ENCODE measurements at regions not wholly inside any gene's neighbourhood (a gene's known extent, or its start where the extent isn't known, plus 50 kb on each side); places are given as distances from the start of the nearest gene placed in this dataset.

- Mint-ChIP-seq H3K27me3 (no peaks in the 10 kb centered on the region), H3K36me3 (peaks cover 0 to 2% (median 0%) of the 10 kb centered on the region in 5 donors), H3K4me1 (peaks cover 44 to 76% (median 68%) of the 10 kb centered on the region in 7 donors), H3K9me3 (peaks cover 0 to 4% (median 0%) of the 10 kb centered on the region in 11 donors), H3K27ac (peak overlapping the region in 4 of 9 donors; percentile 21 to 90 (median 22)), H3K4me3 (no peak overlapping the region)
- Histone ChIP-seq H3K4me1 (ENCODE audit: control insufficient read depth in 2 of 2, insufficient read depth in 2 of 2, low read length in 2 of 2) (peaks cover 13 to 49% of the 10 kb centered on the region in 2 donors), H3K36me3 (ENCODE audit: control insufficient read depth in 2 of 3, insufficient read depth in 3 of 3, low read length in 3 of 3) (no peaks in the 10 kb centered on the region), H3K27me3 (ENCODE audit: control insufficient read depth in 2 of 2, insufficient read depth in 2 of 2, low read length in 2 of 2) (no peaks in the 10 kb centered on the region), H3K27ac (ENCODE audit: low read depth, low read length) (no peak overlapping the region), H3K4me3 (ENCODE audit: low read length) (no peak overlapping the region), H3K9me3 (ENCODE audit: control insufficient read depth in 2 of 3, low read length in 3 of 3) (no peaks in the 10 kb centered on the region)
- ATAC-seq (no peak), DNase-seq (no peak)
- POLR2A ChIA-PET: interaction anchor here (0.9 to 1.5 kb wide), 5 partner anchors 10 to 56 kb away, joined by 3 to 4 read pairs (median 3); partner anchors contain the start of gene KLF13
- CTCF ChIA-PET: no interaction called here
- intact Hi-C loops (cut with micrococcal nuclease): no loop called here
These were observed 55.4 kb upstream of the KLF13 start for GRCh38 chr15:31271224-31271635.

DNA sequence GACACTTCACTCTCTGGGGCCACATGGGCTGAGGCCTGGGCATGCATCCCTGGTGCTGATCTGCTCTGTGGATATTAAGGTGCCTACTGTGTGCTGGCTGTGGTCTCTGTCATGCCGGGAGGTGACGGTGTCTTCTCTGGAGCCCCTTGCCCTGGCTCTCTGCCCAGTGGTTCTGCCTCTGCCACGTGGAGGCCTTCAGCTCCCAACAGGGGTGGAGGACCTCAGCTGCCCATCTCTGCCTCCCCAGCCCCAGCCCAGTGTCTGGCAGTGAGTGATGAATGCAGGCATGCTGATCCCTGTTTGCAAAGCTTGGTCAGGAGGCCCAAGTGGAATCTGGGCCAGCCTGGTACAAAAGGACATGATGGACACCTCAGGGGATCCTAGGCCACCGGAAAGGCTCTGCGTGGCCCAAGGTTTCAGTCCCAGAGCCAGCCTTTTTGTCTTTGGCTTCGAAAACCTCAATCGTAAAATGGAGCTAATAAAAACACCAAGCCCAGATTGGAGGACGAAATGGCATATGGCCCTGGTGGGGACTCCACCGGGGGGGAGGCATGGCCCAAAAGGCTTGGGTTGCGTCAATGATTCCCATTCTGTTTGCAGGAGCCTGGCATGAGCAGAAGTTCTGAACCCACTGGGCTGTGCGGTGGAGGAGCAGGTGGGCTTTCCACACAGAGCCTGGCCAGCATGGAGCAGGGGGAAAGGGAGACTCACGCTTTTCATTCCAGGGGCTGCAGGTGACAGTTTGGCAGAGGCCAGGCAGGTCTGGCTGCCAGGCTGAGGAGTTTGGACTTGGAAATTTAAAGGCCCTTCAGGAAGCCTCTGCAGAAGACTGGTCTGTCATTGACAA, 54.7 kb upstream of the KLF13 start:
- ChIA-PET POLR2A (interaction anchor here (0.6 to 2.7 kb wide), 5 partner anchors 9 to 647 kb away, joined by 3 to 9 read pairs (median 3); partner anchors contain the start of gene KLF13), CTCF (no interaction called here)
- Mint-ChIP-seq H3K27me3 (no peaks in the 10 kb centered on the region), H3K4me1 (peaks cover 38 to 69% (median 60%) of the 10 kb centered on the region in 7 donors), H3K4me3 (no peak overlapping the region), H3K9me3 (peaks cover 0 to 4% (median 0%) of the 10 kb centered on the region in 11 donors), H3K27ac (peak overlapping the region in 2 of 9 donors; percentile 23 to 32), H3K36me3 (peaks cover 0 to 2% (median 0%) of the 10 kb centered on the region in 5 donors)
- no peak overlapping the region for H3K27ac ChIP-seq (ENCODE audit: low read depth, low read length)
- H3K4me3 ChIP-seq (ENCODE audit: low read length): no peak overlapping the region
- peaks cover 7 to 44% of the 10 kb centered on the region in 2 donors for H3K4me1 ChIP-seq (ENCODE audit: control insufficient read depth in 2 of 2, insufficient read depth in 2 of 2, low read length in 2 of 2)
- intact Hi-C loops (cut with micrococcal nuclease): no loop called here
- no peaks in the 10 kb centered on the region for H3K36me3 ChIP-seq (ENCODE audit: control insufficient read depth in 2 of 3, insufficient read depth in 3 of 3, low read length in 3 of 3)
- no peaks in the 10 kb centered on the region for H3K27me3 ChIP-seq (ENCODE audit: control insufficient read depth in 2 of 2, insufficient read depth in 2 of 2, low read length in 2 of 2)
- H3K9me3 ChIP-seq (ENCODE audit: control insufficient read depth in 2 of 3, low read length in 3 of 3): no peaks in the 10 kb centered on the region
- DNase-seq (peak in 2 of 9 donors; percentile 3 to 16), ATAC-seq (no peak)

GRCh38 chr15:31272558-31273257, 53.9 kb upstream of the KLF13 start:
- CTCF ChIA-PET: no interaction called here
- H3K9me3 ChIP-seq (ENCODE audit: control insufficient read depth in 2 of 3, low read length in 3 of 3): no peaks in the 10 kb centered on the region
- peaks cover 0 to 2% (median 0%) of the 10 kb centered on the region in 11 donors for H3K9me3 Mint-ChIP-seq
- no peak for ATAC-seq
- peaks cover 36 to 62% (median 56%) of the 10 kb centered on the region in 7 donors for H3K4me1 Mint-ChIP-seq
- POLR2A ChIA-PET: interaction anchor here (2.7 kb wide), 1 partner anchor 53 kb away, joined by 9 read pairs; the partner anchor contains the start of gene KLF13
- H3K27ac ChIP-seq (ENCODE audit: low read depth, low read length): no peak overlapping the region
- H3K27ac Mint-ChIP-seq: peak overlapping the region in 6 of 9 donors; percentile 8 to 67 (median 32)
- no peak overlapping the region for H3K4me3 Mint-ChIP-seq
- H3K27me3 ChIP-seq (ENCODE audit: control insufficient read depth in 2 of 2, insufficient read depth in 2 of 2, low read length in 2 of 2): no peaks in the 10 kb centered on the region
- H3K27me3 Mint-ChIP-seq: no peaks in the 10 kb centered on the region
- intact Hi-C loops (cut with micrococcal nuclease): no loop called here
- H3K4me3 ChIP-seq (ENCODE audit: low read length): no peak overlapping the region
- peak in 2 of 9 donors; percentile 4 to 8 for DNase-seq
- H3K36me3 ChIP-seq (ENCODE audit: control insufficient read depth in 2 of 3, insufficient read depth in 3 of 3, low read length in 3 of 3): no peaks in the 10 kb centered on the region
- peaks cover 0 to 2% (median 0%) of the 10 kb centered on the region in 5 donors for H3K36me3 Mint-ChIP-seq
- peaks cover 0 to 36% of the 10 kb centered on the region in 2 donors for H3K4me1 ChIP-seq (ENCODE audit: control insufficient read depth in 2 of 2, insufficient read depth in 2 of 2, low read length in 2 of 2)

GRCh38 chr15:31273258-31273941, 53.2 kb upstream of the KLF13 start:
- ChIA-PET CTCF (no interaction called here), POLR2A (interaction anchor here (2.7 kb wide), 1 partner anchor 52 kb away, joined by 9 read pairs; the partner anchor contains the start of gene KLF13)
- H3K4me3 Mint-ChIP-seq: peak overlapping the region in 1 of 10 donors; percentile 48
- peaks cover 0 to 2% (median 0%) of the 10 kb centered on the region in 11 donors for H3K9me3 Mint-ChIP-seq
- no peak overlapping the region for H3K4me3 ChIP-seq (ENCODE audit: low read length)
- H3K36me3 Mint-ChIP-seq: peaks cover 0 to 2% (median 0%) of the 10 kb centered on the region in 5 donors
- H3K27me3 ChIP-seq (ENCODE audit: control insufficient read depth in 2 of 2, insufficient read depth in 2 of 2, low read length in 2 of 2): no peaks in the 10 kb centered on the region
- H3K27ac Mint-ChIP-seq: peak overlapping the region in 7 of 9 donors; percentile 29 to 67 (median 52)
- no peaks in the 10 kb centered on the region for H3K9me3 ChIP-seq (ENCODE audit: control insufficient read depth in 2 of 3, low read length in 3 of 3)
- intact Hi-C loops (cut with micrococcal nuclease): no loop called here
- no peaks in the 10 kb centered on the region for H3K27me3 Mint-ChIP-seq
- H3K27ac ChIP-seq (ENCODE audit: low read depth, low read length): no peak overlapping the region
- DNase-seq (peak in 2 of 9 donors; percentile 2 to 19), ATAC-seq (no peak)
- no peaks in the 10 kb centered on the region for H3K36me3 ChIP-seq (ENCODE audit: control insufficient read depth in 2 of 3, insufficient read depth in 3 of 3, low read length in 3 of 3)
- peaks cover 31 to 56% (median 54%) of the 10 kb centered on the region in 7 donors for H3K4me1 Mint-ChIP-seq
- H3K4me1 ChIP-seq (ENCODE audit: control insufficient read depth in 2 of 2, insufficient read depth in 2 of 2, low read length in 2 of 2): peaks cover 0 to 29% of the 10 kb centered on the region in 2 donors

GRCh38 chr15:31274496-31275330, 51.9 kb upstream of the KLF13 start:
- Mint-ChIP-seq H3K4me3 (no peak overlapping the region), H3K27me3 (no peaks in the 10 kb centered on the region), H3K36me3 (peaks cover 0 to 2% (median 0%) of the 10 kb centered on the region in 5 donors), H3K4me1 (peaks cover 37 to 54% (median 44%) of the 10 kb centered on the region in 7 donors), H3K9me3 (peaks cover 0 to 2% (median 0%) of the 10 kb centered on the region in 11 donors), H3K27ac (peak overlapping the region; percentile 21 to 76 (median 47))
- ATAC-seq (no peak), DNase-seq (peak in 1 of 9 donors; percentile 17)
- ChIA-PET CTCF (no interaction called here), POLR2A (interaction anchor here (1.0 to 2.7 kb wide), 3 partner anchors 11 to 51 kb away, joined by 5 to 9 read pairs (median 6); partner anchors contain the start of gene KLF13)
- no peaks in the 10 kb centered on the region for H3K27me3 ChIP-seq (ENCODE audit: control insufficient read depth in 2 of 2, insufficient read depth in 2 of 2, low read length in 2 of 2)
- peaks cover 0 to 20% of the 10 kb centered on the region in 2 donors for H3K4me1 ChIP-seq (ENCODE audit: control insufficient read depth in 2 of 2, insufficient read depth in 2 of 2, low read length in 2 of 2)
- no peak overlapping the region for H3K27ac ChIP-seq (ENCODE audit: low read depth, low read length)
- no peaks in the 10 kb centered on the region for H3K36me3 ChIP-seq (ENCODE audit: control insufficient read depth in 2 of 3, insufficient read depth in 3 of 3, low read length in 3 of 3)
- intact Hi-C loops (cut with micrococcal nuclease): loop anchor here in 1 of 2 donors (2.0 kb wide), 1 partner anchor 26 kb away; no protein-coding TSS in a partner anchor
- H3K4me3 ChIP-seq (ENCODE audit: low read length): no peak overlapping the region
- no peaks in the 10 kb centered on the region for H3K9me3 ChIP-seq (ENCODE audit: control insufficient read depth in 2 of 3, low read length in 3 of 3)

Measured in naive thymus-derived CD4-positive, alpha-beta T cell (primary cell).